ENCODE measurements at regions not wholly inside any gene's neighbourhood (a gene's known extent, or its start where the extent isn't known, plus 50 kb on each side); places are given as distances from the start of the nearest gene placed in this dataset.

GRCh38 chr18:51857989-51858388 is 482.0 kb upstream of the DCC start:
- peak; percentile 31 for DNase-seq

DNA sequence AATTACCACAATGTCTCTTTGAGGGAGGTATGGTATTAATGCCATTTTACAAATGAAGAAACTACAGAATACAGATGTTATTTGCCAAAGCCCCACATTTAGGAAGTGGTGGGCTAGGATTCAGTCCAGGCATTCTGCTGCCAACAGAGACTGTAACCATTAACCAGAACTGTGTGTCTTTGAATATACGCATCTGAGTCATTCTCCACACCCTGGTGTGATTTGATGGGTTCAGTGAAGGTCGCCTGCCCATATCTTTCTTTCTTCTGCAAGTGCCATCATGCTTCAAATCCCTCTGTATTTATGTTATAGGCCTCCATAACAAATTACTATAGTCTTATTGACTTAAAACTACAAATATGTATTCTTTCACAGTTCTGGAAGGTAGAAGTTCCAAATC is 479.0 kb upstream of the DCC start:
- no peak for DNase-seq

DNA sequence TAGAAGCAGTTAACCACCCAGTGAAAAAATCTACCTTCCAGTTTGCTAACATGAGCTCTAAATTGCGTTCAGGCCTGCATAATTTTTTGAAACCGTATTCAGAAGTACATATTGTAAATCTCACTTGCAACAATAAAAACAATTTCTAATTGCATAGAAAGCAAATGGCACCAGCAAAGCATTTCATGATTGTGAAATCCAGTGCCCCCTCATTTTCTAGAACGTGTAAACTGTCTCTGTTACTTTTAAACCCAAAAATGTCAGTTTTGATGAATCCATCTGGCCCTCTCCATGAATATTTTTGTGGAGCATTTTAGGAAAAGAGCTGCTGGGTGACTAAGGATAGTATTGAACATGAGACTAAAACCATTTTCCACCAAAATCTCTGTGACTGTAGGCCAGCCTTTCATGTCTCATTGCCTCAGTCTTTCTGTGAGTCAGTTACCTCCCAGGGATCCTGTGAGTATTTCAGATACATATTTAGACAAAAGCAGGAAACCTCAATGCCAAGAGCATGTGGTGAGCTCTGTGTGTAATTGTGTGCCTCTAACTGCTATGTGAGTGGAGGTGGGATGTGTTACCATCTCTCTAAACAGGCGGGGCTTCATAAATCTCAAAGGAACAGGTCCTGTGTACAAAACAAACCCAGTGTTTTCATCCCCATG is 477.8 kb upstream of the DCC start:
- no peak for DNase-seq

GRCh38 chr18:51864219-51864965 is 475.6 kb upstream of the DCC start:
- DNase-seq, result no peak

DNA sequence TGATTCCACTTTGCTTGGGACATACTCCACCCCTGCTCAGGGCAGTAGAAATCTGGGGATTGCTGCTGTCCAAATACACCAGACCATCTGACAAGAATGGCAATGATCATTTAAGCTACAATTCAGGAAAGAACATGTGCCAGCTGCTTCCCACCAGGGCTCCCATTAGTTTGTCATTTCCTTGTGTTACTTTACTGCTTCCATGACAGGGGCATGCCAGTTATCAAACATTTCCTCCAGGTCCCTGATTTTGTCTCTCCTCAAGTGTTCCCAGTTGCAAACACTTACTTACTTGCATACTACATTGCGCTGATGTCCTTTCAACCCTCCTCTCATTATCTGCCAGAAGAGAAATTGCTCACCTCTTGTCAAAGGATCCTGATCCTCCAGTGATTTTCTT is 474.5 kb upstream of the DCC start:
- DNase-seq, result no peak

DNA sequence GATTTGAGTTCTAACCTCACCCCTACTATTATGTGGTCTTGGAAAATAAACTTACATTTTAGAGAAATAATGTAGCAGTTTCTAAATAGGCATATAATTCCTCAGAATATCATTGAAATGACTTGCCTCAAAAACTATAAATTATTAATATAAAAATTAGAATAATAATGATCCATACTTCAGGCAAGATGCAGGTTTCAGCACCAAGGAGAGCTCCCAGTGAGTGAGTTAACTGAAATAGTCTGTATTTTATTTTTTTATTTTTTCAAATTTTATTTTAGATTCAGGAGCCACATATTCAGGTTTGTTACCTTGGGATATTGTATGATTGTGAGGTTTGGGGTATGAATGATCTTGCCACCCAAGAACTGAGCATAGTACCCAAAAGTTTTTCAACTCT is 472.2 kb upstream of the DCC start:
- no peak for DNase-seq

- no peak for DNase-seq
Observed at GRCh38 chr18:51878724-51879123, 461.3 kb upstream of the DCC start.

DNA sequence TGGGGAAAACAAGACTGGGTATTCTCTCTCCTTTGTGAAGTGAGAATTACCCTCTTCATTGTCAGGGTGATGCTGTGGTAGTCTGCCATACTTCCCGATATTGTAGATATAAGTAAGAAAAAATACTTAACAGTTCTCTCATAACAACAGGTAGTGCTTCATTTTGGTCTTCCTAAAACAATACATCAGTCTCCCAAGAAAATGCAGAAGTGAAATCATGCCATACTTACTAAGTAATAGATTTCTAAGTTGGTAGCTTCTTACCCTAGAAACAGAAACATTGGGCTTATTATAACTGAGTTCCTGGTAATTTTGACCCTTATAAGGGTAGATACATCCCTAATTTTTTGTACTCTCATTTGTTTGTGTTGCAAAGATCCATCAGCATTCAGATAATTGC is 460.7 kb upstream of the DCC start:
- no peak for DNase-seq

- DNase-seq, result no peak
Observed at GRCh38 chr18:51881394-51881793, 458.6 kb upstream of the DCC start.

GRCh38 chr18:51884039-51884438 is 456.0 kb upstream of the DCC start:
- no peak for DNase-seq

- DNase-seq, result no peak
Observed at GRCh38 chr18:51890762-51891161, 449.2 kb upstream of the DCC start.

- no peak for DNase-seq
Observed at GRCh38 chr18:51891876-51892275, 448.1 kb upstream of the DCC start.

DNA sequence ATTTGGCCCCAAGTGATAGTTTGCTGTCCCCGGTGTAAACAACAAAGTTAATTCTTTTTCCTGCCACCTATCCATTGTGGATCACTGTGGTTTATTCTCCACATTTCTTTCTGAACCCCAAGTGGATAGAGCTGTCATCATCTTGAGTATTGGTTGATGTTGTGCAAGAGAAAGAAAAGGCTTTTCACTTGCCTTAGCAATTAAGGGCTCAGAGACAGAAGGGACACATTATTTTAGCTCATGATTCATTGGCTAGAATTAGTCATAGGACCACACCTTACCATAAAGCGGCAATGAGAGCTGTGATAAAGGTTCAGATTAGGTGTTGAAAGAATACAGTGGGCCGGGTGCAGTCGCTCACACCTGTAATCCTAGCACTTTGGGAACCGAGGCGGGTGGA is 442.1 kb upstream of the DCC start:
- DNase-seq, result no peak

DNA sequence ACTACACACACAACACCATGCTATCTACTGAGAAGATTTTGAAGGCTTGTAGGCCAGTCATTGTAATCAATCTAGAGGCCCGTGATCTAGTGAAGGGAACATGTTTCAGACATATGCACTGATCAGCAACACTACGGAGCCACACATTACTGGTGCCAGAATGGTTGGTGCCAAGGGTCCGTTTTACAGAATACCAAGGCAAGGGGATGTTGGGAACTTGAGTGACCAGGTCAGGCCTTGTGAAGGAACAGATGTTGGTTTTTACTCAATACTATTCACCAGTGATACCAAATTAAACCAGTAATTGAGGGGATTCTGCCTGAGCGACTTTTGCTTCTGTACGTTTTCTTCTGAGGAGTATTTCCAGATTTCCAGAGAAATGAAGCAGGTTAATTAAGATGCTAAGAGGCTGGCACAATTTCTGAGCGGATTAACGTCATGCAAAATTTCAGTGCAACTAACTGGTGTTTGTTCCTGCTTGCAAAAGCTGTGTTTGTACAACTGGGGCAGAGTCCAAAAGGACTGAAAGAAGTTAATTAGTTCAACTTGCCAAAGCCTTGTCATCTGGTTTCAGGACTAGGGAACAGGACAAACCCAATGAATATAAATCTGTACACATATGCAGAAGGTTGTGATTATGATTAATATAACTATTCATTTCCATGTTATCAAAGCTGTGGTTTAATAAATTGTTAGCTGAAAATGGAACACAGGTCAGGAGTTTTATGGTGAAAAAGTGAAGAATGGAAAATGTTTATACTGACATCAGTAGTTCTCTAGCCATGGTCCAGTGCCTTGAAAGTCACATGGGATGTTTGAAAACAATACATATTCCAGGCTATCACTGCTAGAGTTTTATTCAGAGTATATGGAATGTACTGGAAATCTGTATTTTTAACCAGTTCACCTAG is 432.1 kb upstream of the DCC start:
- DNase-seq, result no peak

DNA sequence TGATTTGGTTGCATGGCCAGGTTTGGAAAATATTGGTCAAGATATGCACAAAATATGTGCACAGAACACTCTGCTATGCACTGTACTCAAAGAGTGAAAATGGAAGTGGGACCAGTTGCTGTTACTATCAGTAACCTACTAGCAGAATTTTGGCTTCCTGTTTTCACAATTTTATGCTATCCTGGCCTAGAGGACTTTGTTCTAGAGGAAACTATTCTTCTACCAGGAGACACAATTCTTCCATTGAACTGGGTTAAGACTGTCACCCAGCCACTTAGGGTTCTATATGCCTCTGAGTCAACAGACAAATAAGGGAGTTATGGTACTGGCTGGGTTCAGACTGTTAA is 431.4 kb upstream of the DCC start:
- no peak for DNase-seq

DNA sequence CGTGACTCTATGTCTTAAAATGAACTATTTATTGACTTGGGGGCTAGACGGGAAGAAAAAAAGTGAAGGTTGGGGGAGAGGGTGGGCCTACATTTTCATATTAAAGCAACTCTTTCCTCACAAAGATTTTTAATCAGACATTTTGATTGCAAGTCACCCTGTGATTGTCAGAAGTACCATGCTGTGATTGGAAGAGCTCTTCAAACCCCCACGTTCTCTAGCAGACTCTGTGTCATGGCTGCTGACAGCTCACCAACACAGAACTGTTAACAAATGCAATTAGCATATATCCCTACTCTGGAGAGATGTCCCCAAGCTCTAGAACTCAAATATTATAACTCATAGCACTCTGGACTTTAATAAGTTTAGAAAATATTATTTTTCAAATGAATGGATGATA is 428.4 kb upstream of the DCC start:
- DNase-seq, result no peak

DNA sequence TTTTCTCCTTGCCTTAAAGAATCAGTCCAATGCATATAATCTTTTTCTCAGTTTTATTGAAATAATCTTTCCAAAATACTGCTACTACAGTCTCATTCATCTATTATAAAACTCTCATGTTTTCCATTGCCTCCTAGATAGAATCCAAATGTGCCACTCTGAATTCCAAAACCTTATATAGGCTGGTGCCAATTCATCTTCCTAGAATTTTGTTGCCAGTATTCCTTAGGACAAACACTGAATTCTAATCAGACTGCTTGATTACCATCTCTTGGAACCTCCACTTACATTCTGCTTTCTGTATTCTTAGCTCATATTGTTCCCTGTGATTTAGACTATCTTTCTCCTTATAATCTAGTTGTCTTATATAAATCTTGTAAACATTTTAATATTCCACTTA is 427.6 kb upstream of the DCC start:
- no peak for DNase-seq

DNA sequence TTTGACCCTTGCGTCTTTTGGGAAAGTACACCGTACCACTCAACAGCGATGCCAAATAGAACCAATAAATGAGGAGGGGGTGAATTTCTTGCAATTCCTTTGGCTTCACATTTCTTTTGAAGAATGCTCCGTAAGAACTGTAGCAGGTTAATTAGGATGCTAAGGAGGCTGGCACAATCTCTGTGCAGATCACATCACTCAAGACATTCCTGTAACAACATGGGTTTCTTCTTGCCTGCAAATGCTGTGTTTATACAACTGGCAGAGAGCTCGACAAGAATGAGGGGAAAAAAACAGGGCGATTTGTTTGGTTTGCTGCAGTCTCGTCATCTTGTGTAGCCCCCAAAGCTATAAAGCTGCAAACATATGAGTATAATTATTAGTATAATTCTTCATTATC is 424.8 kb upstream of the DCC start:
- DNase-seq, result no peak

DNA sequence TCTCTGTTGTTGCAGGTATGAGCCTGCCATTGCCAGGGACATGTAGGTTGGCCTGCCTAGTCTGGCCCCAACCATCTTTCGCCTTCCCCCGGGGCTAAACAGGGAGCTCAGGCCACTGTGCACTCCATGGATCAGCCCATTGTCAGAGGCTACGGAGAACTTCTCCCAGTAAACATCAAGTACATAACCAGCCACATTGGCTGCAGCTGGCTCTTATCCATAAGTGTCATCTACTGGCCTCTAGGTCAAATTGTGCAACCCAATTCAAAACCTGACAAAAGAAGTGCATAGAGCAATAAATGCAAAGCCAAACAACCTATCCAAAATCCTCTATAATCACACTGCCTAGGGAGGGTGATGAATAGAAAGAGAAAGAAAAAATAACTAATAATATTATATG is 418.1 kb upstream of the DCC start:
- DNase-seq, result no peak

DNA sequence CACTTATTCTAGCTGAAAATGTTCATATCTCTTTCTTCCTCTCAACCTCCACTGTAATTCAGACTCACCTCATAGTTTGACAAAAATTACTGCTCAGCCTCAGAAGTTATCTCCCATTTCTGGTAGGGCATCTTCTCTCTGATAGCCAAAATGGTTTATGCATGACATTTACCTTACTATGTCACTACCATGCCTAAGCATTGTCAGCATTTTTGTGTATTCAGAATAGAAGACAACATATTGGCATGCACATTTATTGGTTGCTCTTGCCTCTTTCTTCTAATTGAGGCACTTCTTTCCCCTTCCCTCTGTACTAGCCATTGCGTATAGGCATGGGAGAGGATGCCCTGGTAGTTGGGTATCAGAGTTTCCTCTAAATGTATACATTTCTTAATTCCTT is 406.1 kb upstream of the DCC start:
- DNase-seq, result no peak

- no peak for DNase-seq
Observed at GRCh38 chr18:51936115-51936514, 403.9 kb upstream of the DCC start.

DNA sequence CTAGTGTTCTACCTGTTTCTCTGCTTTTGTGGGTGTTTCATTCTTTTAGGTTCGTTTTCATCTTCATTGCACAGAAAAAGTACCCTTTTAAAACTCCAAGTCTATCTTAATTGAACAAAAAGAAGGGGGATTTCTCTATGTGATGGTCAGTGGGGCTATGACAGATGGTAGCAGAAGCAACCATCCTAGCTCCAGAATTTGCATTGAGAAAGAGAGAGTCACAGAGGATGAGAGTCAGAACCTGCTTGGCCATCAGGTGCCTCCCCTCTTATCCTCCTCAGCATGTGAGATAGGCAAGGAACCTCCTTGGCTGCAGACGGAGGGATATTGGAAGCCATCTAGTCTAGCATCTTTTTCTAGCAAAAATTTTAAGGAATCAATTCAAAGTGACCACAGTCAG is 398.0 kb upstream of the DCC start:
- no peak for DNase-seq

DNA sequence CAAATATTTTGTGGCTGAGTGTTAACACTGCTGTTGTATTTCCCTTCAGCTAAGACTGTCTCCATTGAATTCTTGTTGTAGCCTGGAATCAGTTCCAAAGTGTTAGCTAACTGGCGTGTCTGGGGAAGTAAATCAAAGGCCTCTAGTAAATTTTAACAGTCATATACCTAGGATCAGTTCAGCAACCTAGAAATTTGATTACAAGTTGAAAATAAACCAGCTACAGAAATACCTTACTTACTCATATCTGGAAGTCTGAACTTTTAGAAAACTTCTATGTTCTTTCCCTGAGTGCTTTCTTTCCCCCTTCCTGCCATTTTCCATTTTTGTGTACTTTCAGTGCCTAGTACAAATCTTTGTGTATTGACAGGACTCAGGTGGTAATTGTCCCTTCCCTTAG is 396.7 kb upstream of the DCC start:
- DNase-seq, result no peak

GRCh38 chr18:51946946-51947345 is 393.1 kb upstream of the DCC start:
- DNase-seq, result no peak
